T-cell (primary cell): ENCODE measurements at regions not wholly inside any gene's neighbourhood (a gene's known extent, or its start where the extent isn't known, plus 50 kb on each side); places are given as distances from the start of the nearest gene placed in this dataset.

Experiments used
- ATAC-seq, 4 experiments: fragments of 200-7000 bp in 3 of 4; fragments of 150-1000 bp in 1 of 4; cut with Tn5 transposase; replicated peaks in 1 of 4; 1 replicate in 3 of 4; 2 replicates in 1 of 4; pipeline ENCODE4 v1.10.0; 2021; ENCODE audit warnings: moderate library complexity in 3 of 4, mild to moderate bottlenecking in 2 of 4, moderate number of reproducible peaks in 1 of 4
- CTCF ChIA-PET, 2 donors: fragments of 300-600 bp; sonication (Branson Sonifier 250); formaldehyde crosslinking; loops; one replicate each; lab custom pipeline; 2022; ENCODE audit warnings: antibody characterized with exemption in 2 of 2; lab: Charles Lee
- POLR2A ChIA-PET, 2 donors: fragments of 300-600 bp; sonication (Branson Sonifier 250); formaldehyde crosslinking; loops; one replicate each; lab custom pipeline; 2022; ENCODE audit warnings: antibody characterized with exemption in 2 of 2; lab: Charles Lee
- DNase-seq, 35 experiments: peaks; one replicate each; pipeline versions ENCODE4 v3.0.0 to v3.0.0-alpha.2; 2013 to 2023
- H3K27ac ChIP-seq: one replicate; pipeline ENCODE4 v1.5.1; 2013; ENCODE audit warnings: low read length
- H3K27me3 ChIP-seq, 2 experiments: replicated peaks in 1 of 2; 1 replicate in 1 of 2; 2 replicates in 1 of 2; pipeline versions ENCODE4 v1.6.1 to v1.7.0; 2013; ENCODE audit warnings: low read length in 1 of 2, mixed read lengths in 1 of 2; ENCODE audit not compliant: control insufficient read depth in 2 of 2, insufficient read depth in 2 of 2; ENCODE audit errors: extremely low read depth in 1 of 2
- H3K36me3 ChIP-seq, 2 donors: 1 replicate in 1 of 2; 2 replicates in 1 of 2; pipeline versions ENCODE4 v1.6.1 to v1.7.0; 2013; ENCODE audit warnings: low read length in 1 of 2; ENCODE audit not compliant: control insufficient read depth in 2 of 2, insufficient read depth in 1 of 2; ENCODE audit errors: extremely low read depth in 1 of 2
- H3K4me1 ChIP-seq, 2 experiments: 1 replicate in 1 of 2; 2 replicates in 1 of 2; pipeline versions ENCODE4 v1.6.1 to v1.7.0; 2013; ENCODE audit warnings: low read length in 2 of 2, mixed read lengths in 1 of 2; ENCODE audit not compliant: insufficient read depth in 2 of 2, control insufficient read depth in 1 of 2; ENCODE audit errors: extremely low read depth in 1 of 2
- H3K4me3 ChIP-seq, 2 donors: 1 replicate in 1 of 2; 2 replicates in 1 of 2; pipeline versions ENCODE4 v1.5.1 to v1.7.0; 2013; ENCODE audit warnings: mild to moderate bottlenecking in 2 of 2, low read length in 1 of 2, moderate library complexity in 1 of 2; ENCODE audit not compliant: control insufficient read depth in 1 of 2; ENCODE audit errors: extremely low read depth in 1 of 2
- H3K9me3 ChIP-seq: 2 replicates; pipeline ENCODE4 v1.7.0; 2013
- H3K27ac Mint-ChIP-seq, 2 donors: one replicate each; pipeline ENCODE4 v1.8.0; 2020 to 2021; ENCODE audit warnings: mild to moderate bottlenecking in 2 of 2, mixed read lengths in 2 of 2
- H3K27me3 Mint-ChIP-seq, 2 donors: one replicate each; pipeline ENCODE4 v1.8.0; 2021 to 2022; ENCODE audit warnings: mixed read lengths in 2 of 2
- H3K36me3 Mint-ChIP-seq: one replicate; pipeline ENCODE4 v1.8.0; 2021; ENCODE audit warnings: mixed read lengths
- H3K4me1 Mint-ChIP-seq, 3 donors: one replicate each; pipeline ENCODE4 v1.8.0; 2020 to 2022; ENCODE audit warnings: mixed read lengths in 3 of 3, mild to moderate bottlenecking in 1 of 3
- H3K4me3 Mint-ChIP-seq, 3 donors: one replicate each; pipeline ENCODE4 v1.8.0; 2020 to 2022; ENCODE audit warnings: mild to moderate bottlenecking in 3 of 3, mixed read lengths in 3 of 3, moderate library complexity in 3 of 3
- H3K9me3 Mint-ChIP-seq, 3 donors: one replicate each; pipeline ENCODE4 v1.8.0; 2020 to 2022; ENCODE audit warnings: mixed read lengths in 3 of 3
- WGBS: methylation state at CpG from one replicate; pipeline ENCODE4 v1.1.5; 2013; ENCODE audit warnings: missing lambda C conversion rate; ENCODE audit not compliant: insufficient coverage; 5-methylcytosine and 5-hydroxymethylcytosine counted together

DNA sequence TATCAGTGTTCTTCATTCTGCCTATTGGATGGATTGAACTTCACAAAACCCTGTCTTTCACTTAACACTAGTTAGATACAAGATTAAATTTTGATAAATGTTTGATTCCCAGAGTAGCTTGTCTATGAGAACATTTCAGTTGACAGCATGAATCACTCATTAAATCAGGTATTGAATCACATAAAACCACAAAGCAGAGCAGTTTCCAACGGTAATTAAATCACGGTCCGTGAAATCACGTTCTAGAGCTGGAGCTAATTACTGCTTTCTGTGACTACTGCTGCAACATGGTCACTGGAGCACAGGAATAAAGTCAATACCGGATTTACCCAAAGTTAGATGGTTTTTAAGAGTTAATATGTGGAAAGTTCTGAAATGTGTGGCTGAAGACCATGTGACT lies 257.8 kb upstream of the PCDH15 start:
- Mint-ChIP-seq H3K9me3 (peaks cover 13 to 22% (median 15%) of the 10 kb centered on the region in 3 donors), H3K4me1 (no peaks in the 10 kb centered on the region), H3K27me3 (no peaks in the 10 kb centered on the region), H3K36me3 (no peaks in the 10 kb centered on the region), H3K4me3 (no peak overlapping the region), H3K27ac (no peak overlapping the region)
- Histone ChIP-seq H3K27me3 (no peaks in the 10 kb centered on the region), H3K9me3 (no peaks in the 10 kb centered on the region), H3K36me3 (no peaks in the 10 kb centered on the region), H3K4me3 (no peak overlapping the region), H3K4me1 (no peaks in the 10 kb centered on the region), H3K27ac (no peak overlapping the region)
- no CpG with 5 or more reads among the region's 5 CpGs for WGBS
- no peak for ATAC-seq
- POLR2A ChIA-PET = no interaction called here
- CTCF ChIA-PET = no interaction called here
- DNase-seq = no peak

DNA sequence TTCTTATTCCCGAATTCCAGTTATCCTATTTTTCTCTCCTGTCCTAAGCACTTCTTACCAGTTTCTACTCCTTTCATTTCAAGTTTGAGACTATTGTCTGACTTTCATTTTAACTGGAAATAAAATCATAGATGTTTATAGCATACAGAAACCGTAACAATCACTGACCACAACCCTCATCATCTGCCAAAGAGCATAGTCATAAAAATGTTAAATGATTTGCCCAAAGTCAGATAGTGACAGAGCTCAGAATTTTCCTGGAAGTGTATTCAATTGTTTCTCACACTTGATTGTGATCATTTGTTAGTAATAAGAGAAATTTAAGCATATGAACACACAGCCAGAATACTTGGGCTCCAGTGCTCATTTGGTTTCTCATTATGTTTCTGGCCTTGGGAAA lies 250.5 kb upstream of the PCDH15 start:
- peaks cover 8 to 13% (median 10%) of the 10 kb centered on the region in 3 donors for H3K9me3 Mint-ChIP-seq
- ChIA-PET CTCF (no interaction called here), POLR2A (no interaction called here)
- Histone ChIP-seq H3K9me3 (no peaks in the 10 kb centered on the region), H3K4me3 (no peak overlapping the region), H3K36me3 (no peaks in the 10 kb centered on the region), H3K27me3 (no peaks in the 10 kb centered on the region), H3K4me1 (no peaks in the 10 kb centered on the region), H3K27ac (no peak overlapping the region)
- WGBS = no CpG with 5 or more reads among the region's 2 CpGs
- H3K27me3 Mint-ChIP-seq = no peaks in the 10 kb centered on the region
- no peaks in the 10 kb centered on the region for H3K4me1 Mint-ChIP-seq
- H3K36me3 Mint-ChIP-seq = no peaks in the 10 kb centered on the region
- H3K27ac Mint-ChIP-seq = no peak overlapping the region
- DNase-seq (no peak), ATAC-seq (no peak)
- no peak overlapping the region for H3K4me3 Mint-ChIP-seq

DNA sequence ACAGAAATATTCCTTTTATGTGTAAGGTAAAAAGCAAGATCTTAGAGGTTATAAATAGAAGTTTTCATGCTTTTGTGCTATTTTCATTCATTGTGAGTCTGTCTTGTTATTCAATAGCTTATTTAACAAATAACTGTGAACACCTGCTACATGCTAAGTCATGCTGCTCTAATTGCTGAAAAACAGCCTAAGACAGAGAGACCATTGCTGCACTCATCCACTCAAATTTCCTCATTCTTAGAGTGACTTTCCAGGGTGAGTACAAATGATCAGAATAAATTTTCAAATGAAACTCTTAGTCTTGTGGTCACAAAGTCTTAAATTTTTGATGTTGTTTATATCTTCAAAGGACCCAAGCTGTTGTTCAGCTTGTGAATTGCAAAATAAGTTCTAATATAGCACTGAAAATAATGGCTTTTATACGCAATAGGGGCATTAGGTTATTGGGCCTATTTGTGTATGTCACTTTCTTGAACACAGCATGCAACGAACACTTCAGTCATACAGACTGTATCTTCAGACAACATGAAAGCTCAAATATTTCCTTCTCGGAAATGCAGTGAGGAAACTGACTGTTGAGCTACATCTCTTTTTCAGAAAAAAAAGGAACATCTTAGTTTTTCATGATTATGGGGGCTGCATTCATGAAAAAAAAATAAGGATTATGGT lies 247.9 kb upstream of the PCDH15 start:
- H3K4me3 Mint-ChIP-seq = no peak overlapping the region
- WGBS = no CpG with 5 or more reads among the region's 3 CpGs

DNA sequence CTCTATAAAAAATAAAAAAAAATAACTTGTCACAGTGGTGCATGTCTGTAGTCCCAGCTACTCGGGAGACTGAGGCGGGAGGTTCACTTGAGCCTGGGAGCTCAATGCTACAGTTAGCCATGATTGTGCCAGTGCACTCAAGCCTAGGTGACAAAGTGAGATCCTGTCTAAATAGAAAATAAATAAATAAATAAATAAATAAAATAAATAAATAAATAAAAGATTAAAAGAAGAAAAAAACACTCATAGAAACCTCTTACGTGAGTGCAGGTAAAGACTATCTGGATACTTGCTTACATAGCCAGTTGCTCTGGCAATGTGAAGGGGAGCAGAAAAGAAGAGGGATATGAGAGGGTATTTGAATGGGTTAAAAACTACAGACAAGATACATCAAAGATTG lies 242.5 kb upstream of the PCDH15 start:
- ATAC-seq (no peak), DNase-seq (no peak)
- H3K27me3 Mint-ChIP-seq = no peaks in the 10 kb centered on the region
- H3K36me3 Mint-ChIP-seq = no peaks in the 10 kb centered on the region
- whole genome bisulfite sequencing = no CpG with 5 or more reads among the region's 3 CpGs
- H3K27ac Mint-ChIP-seq = no peak overlapping the region
- no peaks in the 10 kb centered on the region for H3K36me3 ChIP-seq
- no peaks in the 10 kb centered on the region for H3K27me3 ChIP-seq
- ChIA-PET CTCF (no interaction called here), POLR2A (no interaction called here)
- H3K4me1 ChIP-seq = no peaks in the 10 kb centered on the region
- no peaks in the 10 kb centered on the region for H3K4me1 Mint-ChIP-seq
- no peak overlapping the region for H3K4me3 Mint-ChIP-seq
- no peaks in the 10 kb centered on the region for H3K9me3 ChIP-seq
- H3K4me3 ChIP-seq = no peak overlapping the region
- H3K27ac ChIP-seq = no peak overlapping the region
- peaks cover 9 to 21% (median 10%) of the 10 kb centered on the region in 3 donors for H3K9me3 Mint-ChIP-seq

More for the DNA sequence above, 247.9 kb upstream of the PCDH15 start:
- no peaks in the 10 kb centered on the region for H3K27me3 ChIP-seq
- ChIA-PET POLR2A (no interaction called here), CTCF (no interaction called here)
- Mint-ChIP-seq H3K27ac (no peak overlapping the region), H3K36me3 (no peaks in the 10 kb centered on the region), H3K4me1 (no peaks in the 10 kb centered on the region), H3K27me3 (no peaks in the 10 kb centered on the region), H3K9me3 (peaks cover 0 to 13% (median 3%) of the 10 kb centered on the region in 3 donors)
- ATAC-seq = no peak
- no peaks in the 10 kb centered on the region for H3K9me3 ChIP-seq
- no peaks in the 10 kb centered on the region for H3K4me1 ChIP-seq
- no peaks in the 10 kb centered on the region for H3K36me3 ChIP-seq
- DNase-seq = no peak
- no peak overlapping the region for H3K27ac ChIP-seq
- H3K4me3 ChIP-seq = no peak overlapping the region

DNA sequence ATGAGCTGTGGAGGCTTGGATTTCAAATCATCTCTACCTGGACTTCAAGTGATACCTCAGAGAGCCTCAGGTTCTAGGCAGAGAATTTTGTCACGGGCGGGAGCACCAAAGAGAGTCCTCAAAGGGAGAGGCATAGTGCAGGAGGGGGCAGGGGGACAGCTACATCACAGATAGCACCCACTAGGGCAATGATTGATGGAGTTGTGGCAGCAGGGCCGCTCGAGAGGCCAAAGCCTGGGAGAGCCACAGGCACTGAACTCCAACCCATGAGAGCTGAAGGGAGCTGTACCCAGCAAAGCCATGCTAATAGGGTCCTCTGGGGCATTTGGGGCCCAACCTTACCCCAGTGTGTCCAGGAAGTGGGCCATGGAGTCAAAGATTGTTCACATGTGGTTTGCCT lies 232.0 kb upstream of the PCDH15 start:
- H3K27ac ChIP-seq = no peak overlapping the region
- DNase-seq (no peak), ATAC-seq (no peak)
- Mint-ChIP-seq H3K4me3 (no peak overlapping the region), H3K4me1 (no peaks in the 10 kb centered on the region), H3K27me3 (no peaks in the 10 kb centered on the region), H3K9me3 (peaks cover 7 to 15% (median 8%) of the 10 kb centered on the region in 3 donors), H3K36me3 (no peaks in the 10 kb centered on the region), H3K27ac (no peak overlapping the region)
- WGBS = 80% methylated on average over 3 of the region's 4 CpGs
- no peak overlapping the region for H3K4me3 ChIP-seq
- H3K27me3 ChIP-seq = no peaks in the 10 kb centered on the region
- POLR2A ChIA-PET = no interaction called here
- CTCF ChIA-PET = no interaction called here
- H3K36me3 ChIP-seq = no peaks in the 10 kb centered on the region
- no peaks in the 10 kb centered on the region for H3K4me1 ChIP-seq
- H3K9me3 ChIP-seq = no peaks in the 10 kb centered on the region

DNA sequence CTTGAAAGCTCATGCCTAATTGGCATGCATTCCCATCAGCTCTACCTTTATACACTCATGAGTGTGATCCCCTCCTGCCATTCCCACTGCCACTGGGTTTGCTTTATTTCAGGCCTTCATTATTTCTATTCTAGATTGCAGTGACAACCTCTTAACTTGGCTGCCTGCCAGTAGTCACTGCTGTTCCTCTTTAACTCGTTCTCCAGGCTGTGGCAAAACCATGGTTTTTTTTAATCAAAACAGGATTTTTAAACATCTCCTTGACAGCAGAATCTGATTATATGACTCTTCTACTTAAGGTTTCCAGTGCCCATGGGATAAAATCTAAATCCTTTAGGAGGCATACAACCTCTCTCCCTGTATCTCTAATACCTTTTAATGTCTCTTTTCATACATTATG lies 223.7 kb upstream of the PCDH15 start:
- Histone ChIP-seq H3K27ac (no peak overlapping the region), H3K4me3 (no peak overlapping the region), H3K36me3 (no peaks in the 10 kb centered on the region), H3K27me3 (no peaks in the 10 kb centered on the region), H3K9me3 (no peaks in the 10 kb centered on the region), H3K4me1 (no peaks in the 10 kb centered on the region)
- no peaks in the 10 kb centered on the region for H3K36me3 Mint-ChIP-seq
- DNase-seq (no peak), ATAC-seq (no peak)
- peaks cover 3 to 11% (median 11%) of the 10 kb centered on the region in 3 donors for H3K9me3 Mint-ChIP-seq
- ChIA-PET POLR2A (no interaction called here), CTCF (no interaction called here)
- H3K27me3 Mint-ChIP-seq = no peaks in the 10 kb centered on the region
- H3K4me3 Mint-ChIP-seq = no peak overlapping the region
- H3K4me1 Mint-ChIP-seq = no peaks in the 10 kb centered on the region
- no peak overlapping the region for H3K27ac Mint-ChIP-seq
- WGBS = 0% methylated on average over 1 of the region's 1 CpG

DNA sequence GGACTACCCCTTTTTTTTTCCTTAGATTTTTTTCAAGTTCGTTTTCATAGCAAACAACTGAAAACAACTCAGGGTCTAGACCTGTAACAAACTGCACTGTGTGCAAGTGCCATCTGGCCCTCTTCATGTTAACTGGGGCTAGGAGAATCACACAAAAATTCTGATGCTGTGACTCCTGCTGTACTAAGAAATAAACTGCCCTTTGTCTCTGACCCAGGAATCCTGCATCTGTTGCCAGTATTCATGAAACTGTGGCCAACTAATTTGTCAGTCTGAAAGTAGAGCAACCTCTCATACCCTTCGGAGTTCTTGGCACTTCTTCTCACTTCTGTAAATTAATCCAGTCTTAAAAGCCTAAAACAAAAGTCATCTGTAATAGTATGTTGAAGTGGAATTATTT lies 218.4 kb upstream of the PCDH15 start:
- Mint-ChIP-seq H3K9me3 (peaks cover 4 to 17% (median 5%) of the 10 kb centered on the region in 3 donors), H3K27me3 (no peaks in the 10 kb centered on the region), H3K36me3 (no peaks in the 10 kb centered on the region), H3K4me3 (no peak overlapping the region), H3K27ac (no peak overlapping the region), H3K4me1 (no peaks in the 10 kb centered on the region)
- no peak overlapping the region for H3K27ac ChIP-seq
- no peaks in the 10 kb centered on the region for H3K9me3 ChIP-seq
- CTCF ChIA-PET = no interaction called here
- H3K4me1 ChIP-seq = no peaks in the 10 kb centered on the region
- DNase-seq = no peak
- no peak for ATAC-seq
- POLR2A ChIA-PET = no interaction called here
- H3K36me3 ChIP-seq = no peaks in the 10 kb centered on the region
- 17% methylated on average over 1 of the region's 2 CpGs for WGBS
- no peak overlapping the region for H3K4me3 ChIP-seq
- H3K27me3 ChIP-seq = no peaks in the 10 kb centered on the region
